ENCODE measurements at regions not wholly inside any gene's neighbourhood (a gene's known extent, or its start where the extent isn't known, plus 50 kb on each side); places are given as distances from the start of the nearest gene placed in this dataset.

DNA sequence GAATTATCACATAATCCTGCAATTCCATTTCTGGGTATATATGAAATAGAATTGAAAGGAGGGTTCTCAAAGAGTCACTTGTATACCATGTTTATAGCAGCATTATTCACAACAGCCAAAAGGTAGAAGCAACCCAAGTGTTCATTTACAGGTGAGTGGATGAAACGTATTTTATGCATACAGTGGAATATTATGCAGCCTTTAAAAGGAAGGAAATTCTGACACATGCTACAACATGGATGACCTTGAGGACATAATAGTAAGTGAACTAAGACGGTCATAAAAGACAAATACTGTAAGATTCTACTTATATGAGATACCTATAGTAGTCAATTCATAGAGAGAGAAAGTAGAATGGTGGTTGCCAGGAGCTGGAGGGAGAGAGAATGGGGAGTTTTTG lies 110.8 kb upstream of the LIPC start:
- TF ChIP-seq, protein P1, sequence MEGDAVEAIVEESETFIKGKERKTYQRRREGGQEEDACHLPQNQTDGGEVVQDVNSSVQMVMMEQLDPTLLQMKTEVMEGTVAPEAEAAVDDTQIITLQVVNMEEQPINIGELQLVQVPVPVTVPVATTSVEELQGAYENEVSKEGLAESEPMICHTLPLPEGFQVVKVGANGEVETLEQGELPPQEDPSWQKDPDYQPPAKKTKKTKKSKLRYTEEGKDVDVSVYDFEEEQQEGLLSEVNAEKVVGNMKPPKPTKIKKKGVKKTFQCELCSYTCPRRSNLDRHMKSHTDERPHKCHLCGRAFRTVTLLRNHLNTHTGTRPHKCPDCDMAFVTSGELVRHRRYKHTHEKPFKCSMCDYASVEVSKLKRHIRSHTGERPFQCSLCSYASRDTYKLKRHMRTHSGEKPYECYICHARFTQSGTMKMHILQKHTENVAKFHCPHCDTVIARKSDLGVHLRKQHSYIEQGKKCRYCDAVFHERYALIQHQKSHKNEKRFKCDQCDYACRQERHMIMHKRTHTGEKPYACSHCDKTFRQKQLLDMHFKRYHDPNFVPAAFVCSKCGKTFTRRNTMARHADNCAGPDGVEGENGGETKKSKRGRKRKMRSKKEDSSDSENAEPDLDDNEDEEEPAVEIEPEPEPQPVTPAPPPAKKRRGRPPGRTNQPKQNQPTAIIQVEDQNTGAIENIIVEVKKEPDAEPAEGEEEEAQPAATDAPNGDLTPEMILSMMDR (IDR thresholded peaks at IDR 0.05), result no peak
- TF ChIP-seq POLR2AphosphoS5 (IDR thresholded peaks at IDR 0.05; ENCODE audit: insufficient read depth in 1 of 2, low read depth in 1 of 2), result no peak
